BE2C (cell line): ENCODE measurements at regions not wholly inside any gene's neighbourhood (a gene's known extent, or its start where the extent isn't known, plus 50 kb on each side); places are given as distances from the start of the nearest gene placed in this dataset.

ENCODE experiments used
- DNase-seq: peaks from one replicate; pipeline ENCODE4 v3.0.0-alpha.2; 2020
- H3K27me3 ChIP-seq: fragments of 250-450 bp; sonication (Bioruptor Pico); 2 replicates; pipeline ENCODE4 v1.5.1; 2020; ENCODE audit warnings: mild to moderate bottlenecking
- H3K36me3 ChIP-seq: fragments of 250-450 bp; sonication (Bioruptor Pico); 2 replicates; pipeline ENCODE4 v1.5.1; 2020; ENCODE audit warnings: mild to moderate bottlenecking
- H3K4me1 ChIP-seq: fragments of 250-450 bp; sonication (Bioruptor Pico); 2 replicates; pipeline ENCODE4 v1.5.1; 2020
- H3K4me3 ChIP-seq: 2 replicates; pipeline ENCODE4 v1.5.1; 2011; ENCODE audit warnings: low read depth, low read length
- H3K9me3 ChIP-seq: fragments of 250-450 bp; sonication (Bioruptor Pico); 2 replicates; pipeline ENCODE4 v1.5.1; 2020
- TF ChIP-seq, protein P1 (sequence below): IDR thresholded peaks from 2 replicates; pipeline ENCODE4 v1.5.1; 2012; ENCODE audit warnings: mild to moderate bottlenecking, low read depth, low read length

GRCh38 chrX:55167901-55168300, 52.2 kb upstream of the PAGE5 start:
- DNase-seq: no peak
- TF ChIP-seq, protein P1, sequence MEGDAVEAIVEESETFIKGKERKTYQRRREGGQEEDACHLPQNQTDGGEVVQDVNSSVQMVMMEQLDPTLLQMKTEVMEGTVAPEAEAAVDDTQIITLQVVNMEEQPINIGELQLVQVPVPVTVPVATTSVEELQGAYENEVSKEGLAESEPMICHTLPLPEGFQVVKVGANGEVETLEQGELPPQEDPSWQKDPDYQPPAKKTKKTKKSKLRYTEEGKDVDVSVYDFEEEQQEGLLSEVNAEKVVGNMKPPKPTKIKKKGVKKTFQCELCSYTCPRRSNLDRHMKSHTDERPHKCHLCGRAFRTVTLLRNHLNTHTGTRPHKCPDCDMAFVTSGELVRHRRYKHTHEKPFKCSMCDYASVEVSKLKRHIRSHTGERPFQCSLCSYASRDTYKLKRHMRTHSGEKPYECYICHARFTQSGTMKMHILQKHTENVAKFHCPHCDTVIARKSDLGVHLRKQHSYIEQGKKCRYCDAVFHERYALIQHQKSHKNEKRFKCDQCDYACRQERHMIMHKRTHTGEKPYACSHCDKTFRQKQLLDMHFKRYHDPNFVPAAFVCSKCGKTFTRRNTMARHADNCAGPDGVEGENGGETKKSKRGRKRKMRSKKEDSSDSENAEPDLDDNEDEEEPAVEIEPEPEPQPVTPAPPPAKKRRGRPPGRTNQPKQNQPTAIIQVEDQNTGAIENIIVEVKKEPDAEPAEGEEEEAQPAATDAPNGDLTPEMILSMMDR: no peak
- no peaks in the 10 kb centered on the region for H3K36me3 ChIP-seq

GRCh38 chrX:55169782-55170181, 50.4 kb upstream of the PAGE5 start:
- Histone ChIP-seq H3K4me1 (no peaks in the 10 kb centered on the region), H3K36me3 (no peaks in the 10 kb centered on the region), H3K27me3 (no peaks in the 10 kb centered on the region), H3K4me3 (no peak overlapping the region), H3K9me3 (no peaks in the 10 kb centered on the region)
- TF ChIP-seq, protein P1: no peak
- no peak for DNase-seq

More at GRCh38 chrX:55167901-55168300, 52.2 kb upstream of the PAGE5 start:
- Histone ChIP-seq H3K4me1 (no peaks in the 10 kb centered on the region), H3K27me3 (no peaks in the 10 kb centered on the region), H3K4me3 (no peak overlapping the region), H3K9me3 (no peaks in the 10 kb centered on the region)
